Stimulated activated CD8-positive, alpha-beta memory T cell treated with anti-CD3 and anti-CD28 coated beads, Interleukin-2, amount 100 ng/mL, for 1 hour (primary cell): ENCODE measurements at regions not wholly inside any gene's neighbourhood (a gene's known extent, or its start where the extent isn't known, plus 50 kb on each side); places are given as distances from the start of the nearest gene placed in this dataset.
"Not testable (repeated sequence)": the region's sequence is repeated elsewhere in the genome, so short reads cannot be mapped to it uniquely, and the experiment has no call there.

Experiments used
- DNase-seq, 2 donors: peaks; one replicate each; pipeline ENCODE4 v3.0.0-alpha.2; 2020; ENCODE audit warnings: low read depth in 2 of 2

- DNase-seq: not testable (repeated sequence)
Measured at GRCh38 chr16:10272250-10272854, 90.1 kb upstream of the GRIN2A start.

DNA sequence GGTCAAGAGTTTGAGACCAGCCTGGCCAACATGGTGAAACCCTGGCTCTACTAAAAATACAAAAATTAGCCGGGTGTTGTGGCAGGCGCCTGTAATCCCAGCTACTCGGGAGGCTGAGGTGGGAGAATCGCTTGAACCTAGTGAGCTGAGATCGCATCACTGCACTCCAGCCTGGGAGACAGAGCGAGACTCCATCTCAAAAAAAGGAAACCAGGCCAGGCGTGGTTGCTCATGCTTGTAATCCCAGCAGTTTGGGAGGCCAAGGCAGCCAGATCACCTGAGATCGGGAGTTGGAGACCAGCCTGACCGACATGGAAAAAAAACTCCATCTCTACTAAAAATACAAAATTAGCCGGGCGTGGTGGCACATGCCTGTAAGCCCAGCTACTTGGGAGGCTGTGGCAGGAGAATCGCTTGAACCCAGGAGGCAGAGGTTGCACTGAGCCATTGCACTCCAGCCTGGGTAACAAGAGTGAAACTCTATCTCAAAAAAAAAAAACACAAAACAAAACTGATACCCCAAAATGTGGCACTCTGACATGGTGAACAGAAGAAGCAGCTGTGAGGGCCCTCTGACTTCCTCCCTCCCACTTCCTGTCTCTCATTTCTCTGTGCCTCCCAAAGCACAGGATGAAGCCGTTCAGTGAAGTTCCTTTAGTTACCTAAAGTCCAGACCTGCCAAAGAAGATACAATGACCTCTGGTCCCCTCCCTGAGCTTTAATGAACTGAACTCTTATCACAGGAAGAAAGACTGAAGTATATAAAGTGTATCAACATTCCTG is 93.2 kb upstream of the GRIN2A start:
- not testable (repeated sequence) for DNase-seq

DNA sequence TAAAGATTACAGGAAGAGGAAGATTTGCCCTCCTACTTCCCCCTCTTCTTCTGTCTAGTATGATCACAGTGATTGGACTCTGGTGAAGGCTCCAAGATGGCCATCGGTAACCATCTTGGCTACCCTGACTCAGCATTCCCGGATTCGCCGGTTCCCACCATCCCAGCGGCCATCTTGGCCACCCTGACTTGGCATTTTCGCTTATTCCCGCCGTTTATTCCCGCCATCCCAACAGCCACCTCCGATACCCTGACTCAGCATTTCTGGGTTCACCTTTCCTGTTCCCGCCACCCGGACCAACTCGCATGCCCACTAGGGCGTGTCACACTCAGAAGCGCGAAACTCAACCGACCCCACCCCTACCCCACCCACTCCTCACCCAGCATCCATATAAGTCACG is 95.4 kb upstream of the GRIN2A start:
- DNase-seq: no peak

DNA sequence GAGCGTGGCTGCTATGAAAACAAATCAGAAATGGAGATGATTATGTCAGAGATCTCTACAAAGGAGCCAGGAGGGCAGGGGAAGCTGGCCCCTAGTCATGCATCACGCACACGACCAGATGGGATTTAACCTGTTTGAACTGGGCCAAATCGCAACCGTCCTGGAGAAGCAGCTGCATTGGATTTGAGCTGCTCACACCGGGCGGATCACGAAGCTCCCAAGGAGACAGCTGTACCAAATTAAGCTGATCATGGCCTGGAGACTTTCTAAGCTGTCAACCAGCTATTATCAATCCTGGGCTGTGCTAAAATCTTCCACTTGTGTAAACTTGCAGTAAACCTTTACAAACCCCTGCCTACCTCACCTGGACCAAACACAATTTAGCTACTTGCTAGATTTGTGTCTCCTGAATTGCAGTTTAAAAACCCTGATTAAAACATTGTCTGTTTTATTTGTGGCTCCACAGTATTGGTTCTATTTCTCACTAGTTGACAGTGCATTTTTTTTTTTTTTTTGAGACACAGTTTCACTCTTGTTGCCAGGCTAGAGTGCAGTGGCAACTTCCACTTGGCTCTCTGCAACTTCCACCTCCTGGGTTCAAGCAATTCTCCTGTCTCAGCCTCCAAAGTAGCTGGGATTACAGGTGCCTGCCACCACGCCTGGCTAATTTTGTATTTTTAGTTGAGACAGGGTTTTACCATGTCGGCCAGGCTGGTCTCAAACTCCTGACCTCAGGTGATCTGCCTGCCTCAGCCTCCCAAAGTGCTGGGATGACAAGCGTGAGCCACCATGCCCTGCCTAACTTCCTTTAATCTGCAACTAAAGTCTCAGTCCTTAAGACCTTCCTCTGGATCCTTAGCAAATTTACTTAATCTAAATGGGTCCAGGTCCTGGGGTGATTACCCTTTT is 98.3 kb upstream of the GRIN2A start:
- DNase-seq: no peak

GRCh38 chr16:10282367-10282766 is 100.1 kb upstream of the GRIN2A start:
- DNase-seq: no peak

- not testable (repeated sequence) for DNase-seq
Measured at GRCh38 chr16:10283246-10283645, 101.0 kb upstream of the GRIN2A start.

- not testable (repeated sequence) for DNase-seq
Measured at GRCh38 chr16:10290467-10291105, 95.3 kb upstream of the ATF7IP2 start.

- DNase-seq: not testable (repeated sequence)
Measured at GRCh38 chr16:10292197-10292596, 93.7 kb upstream of the ATF7IP2 start.

GRCh38 chr16:10292976-10293375 is 92.9 kb upstream of the ATF7IP2 start:
- DNase-seq: not testable (repeated sequence)

DNA sequence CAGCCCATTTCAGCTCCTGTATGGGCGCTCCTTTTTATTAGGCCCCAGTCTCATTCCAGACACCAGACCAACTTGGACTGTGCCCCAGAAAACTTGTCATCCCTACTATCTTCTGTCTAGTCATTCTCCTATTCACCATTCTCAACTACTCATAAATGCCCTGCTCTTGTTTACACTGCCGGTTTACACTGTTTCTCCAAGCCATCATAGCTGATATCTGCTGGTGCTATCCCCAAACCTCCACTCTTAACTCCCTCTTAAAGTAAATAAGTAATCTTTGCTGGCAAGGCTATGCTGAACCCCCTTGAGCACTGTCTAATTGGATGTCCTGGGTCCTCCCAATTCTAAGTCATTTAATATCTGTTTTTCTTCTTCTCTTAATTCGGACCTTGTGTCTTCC is 91.7 kb upstream of the ATF7IP2 start:
- not testable (repeated sequence) for DNase-seq

DNA sequence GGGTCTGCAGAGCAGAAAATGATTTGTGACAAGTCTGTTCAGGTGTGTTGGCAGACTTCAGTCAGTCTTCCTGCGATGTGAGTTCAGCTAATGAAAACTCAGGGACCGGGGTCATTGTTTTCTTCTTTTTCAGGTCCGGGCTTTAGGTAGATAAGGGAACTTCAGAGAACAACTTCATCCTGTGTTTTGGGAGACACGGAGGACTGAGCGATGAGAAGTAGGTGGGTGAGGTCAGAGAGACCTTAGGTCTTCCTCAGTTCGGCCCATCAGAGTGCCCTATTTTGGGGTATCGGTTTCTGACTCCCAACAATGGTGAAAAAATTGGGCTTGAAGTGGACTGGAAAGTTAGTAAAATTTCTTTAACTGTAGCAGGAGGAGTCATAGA is 88.9 kb upstream of the ATF7IP2 start:
- DNase-seq: no peak

- DNase-seq: no peak
Measured at GRCh38 chr16:10297341-10298006, 88.4 kb upstream of the ATF7IP2 start.

DNA sequence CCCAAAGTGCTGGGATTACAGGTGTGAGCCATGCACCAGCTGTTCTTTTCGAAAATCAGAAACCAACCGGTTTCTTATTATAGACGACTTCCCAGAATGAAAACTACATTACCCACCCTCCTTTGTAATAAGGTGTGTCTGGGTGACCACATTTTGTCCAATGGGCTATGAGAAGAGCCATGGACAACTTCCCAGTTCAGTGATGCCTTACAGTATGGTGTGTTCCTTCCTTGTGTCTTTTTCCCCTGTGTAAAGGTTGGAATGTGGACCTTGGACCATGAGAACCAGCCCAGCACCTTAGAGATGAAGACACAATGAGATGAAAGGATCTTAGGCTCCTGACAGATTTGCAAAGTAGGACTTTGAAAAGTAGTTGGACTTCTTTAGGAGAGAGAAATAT is 85.0 kb upstream of the ATF7IP2 start:
- no peak for DNase-seq

DNA sequence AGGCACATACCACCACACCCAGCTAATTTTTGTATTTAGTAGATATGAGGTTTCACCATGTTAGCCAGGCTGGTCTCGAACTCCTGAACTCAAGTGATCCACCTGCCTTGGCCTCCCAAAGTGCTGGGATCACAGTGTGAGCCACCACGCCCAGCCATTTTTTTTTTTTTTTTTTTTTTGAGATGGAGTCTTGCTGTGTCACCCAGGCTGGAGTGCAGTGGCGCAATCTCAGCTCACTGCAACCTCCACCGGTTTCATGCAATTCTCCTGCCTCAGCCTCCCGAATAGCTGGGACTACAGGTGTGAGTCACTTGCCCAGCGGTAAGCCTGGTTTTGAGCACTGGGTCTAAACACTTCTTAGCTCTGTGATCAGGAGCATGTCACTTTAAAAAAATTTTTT is 84.3 kb upstream of the ATF7IP2 start:
- DNase-seq: not testable (repeated sequence)

GRCh38 chr16:10305912-10306311 is 79.9 kb upstream of the ATF7IP2 start:
- no peak for DNase-seq

- no peak for DNase-seq
Measured at GRCh38 chr16:10308305-10309193, 77.3 kb upstream of the ATF7IP2 start.

- DNase-seq: no peak
Measured at GRCh38 chr16:10309271-10309932, 76.5 kb upstream of the ATF7IP2 start.

DNA sequence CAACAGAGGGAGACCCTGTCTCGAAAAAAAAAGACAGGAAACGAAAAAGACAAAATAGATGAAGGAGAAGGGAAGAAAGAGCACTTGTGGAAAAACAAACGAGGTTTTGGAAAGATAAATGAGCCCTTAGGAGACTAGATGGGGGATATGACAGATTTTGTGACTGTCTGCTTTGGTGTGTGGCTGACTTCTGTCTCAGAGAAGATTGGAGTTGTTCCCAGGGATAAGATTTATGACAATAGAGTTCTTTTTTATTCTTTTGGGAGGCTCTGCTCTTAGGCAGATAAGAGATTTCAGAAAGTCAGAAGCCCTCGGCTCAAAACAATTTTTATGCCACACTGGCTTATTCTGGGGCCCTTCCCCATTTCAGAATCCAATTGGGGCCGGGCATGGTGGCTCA is 73.9 kb upstream of the ATF7IP2 start:
- no peak for DNase-seq

DNA sequence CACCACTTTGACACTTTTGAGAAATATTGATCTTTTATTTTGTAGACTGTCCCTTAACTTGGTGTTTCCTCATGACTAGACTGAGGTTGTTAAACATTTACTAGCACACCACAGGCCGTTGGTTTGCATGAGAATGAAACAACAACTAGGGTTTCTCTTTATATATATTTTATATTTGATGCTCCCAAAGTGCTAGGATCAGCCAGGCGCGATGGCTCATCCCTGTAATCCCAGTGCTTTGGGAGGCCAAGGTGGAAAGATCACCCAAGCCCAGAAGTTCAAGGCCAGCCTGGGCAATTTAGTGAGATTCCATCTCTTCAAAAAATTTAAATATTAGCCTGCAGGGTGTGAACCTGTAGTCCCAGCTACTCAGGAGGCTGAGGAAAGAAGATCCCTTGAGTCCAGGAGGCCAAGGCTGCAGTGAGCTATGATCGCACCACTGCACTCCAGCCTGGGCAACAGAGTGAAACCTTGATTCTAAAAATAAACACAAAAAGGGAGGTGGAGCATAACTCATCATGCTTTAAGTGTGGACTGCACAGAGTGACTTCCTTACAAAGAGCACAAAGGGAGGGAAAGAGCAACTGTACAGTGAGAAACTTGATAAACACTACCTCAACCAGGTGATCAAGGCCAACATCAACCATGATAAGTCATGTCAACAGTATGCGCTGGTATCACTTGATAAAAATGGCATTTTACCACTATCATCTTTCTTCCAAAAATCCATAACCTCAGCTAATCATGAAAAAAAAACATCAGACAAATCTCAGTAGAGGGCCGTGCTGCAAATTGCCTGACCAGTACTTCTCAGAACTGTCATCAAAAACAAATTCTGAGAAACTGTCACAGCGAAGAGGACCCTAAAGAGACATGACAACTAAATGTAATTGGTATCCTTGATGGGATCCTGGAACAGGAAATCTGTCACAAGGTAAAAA is 72.8 kb upstream of the ATF7IP2 start:
- DNase-seq: no peak
